GM21423 (cell line): ENCODE measurements at regions not wholly inside any gene's neighbourhood (a gene's known extent, or its start where the extent isn't known, plus 50 kb on each side); places are given as distances from the start of the nearest gene placed in this dataset.

Source experiments
- ATAC-seq: cut with Tn5 transposase; IDR thresholded peaks from one replicate; pipeline ENCODE4 v1.9.1; 2021; ENCODE audit warnings: mild to moderate bottlenecking, moderate library complexity; ENCODE audit not compliant: unreplicated experiment

DNA sequence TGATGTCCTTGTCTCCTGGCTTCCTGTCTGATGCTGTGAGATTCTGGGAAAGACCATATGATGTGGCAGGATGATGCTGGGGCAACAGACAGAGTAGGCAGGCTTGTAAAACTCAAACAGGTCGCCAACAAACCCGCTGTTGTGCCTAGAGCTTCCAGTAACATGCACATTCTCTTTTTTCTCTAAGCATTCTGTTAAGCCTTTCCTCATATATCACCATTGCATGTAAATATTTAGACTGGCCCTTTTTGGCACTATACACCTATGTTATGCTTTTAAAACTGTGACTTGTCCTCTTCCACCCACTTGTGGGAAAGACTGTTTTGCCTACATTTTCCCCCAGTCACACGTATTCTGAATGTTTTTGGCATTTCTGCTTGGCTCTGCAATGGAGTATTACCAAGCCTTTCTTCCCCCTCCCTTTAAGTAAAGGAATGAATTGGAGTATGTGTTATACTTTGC lies 250.4 kb upstream of the TANK start:
- no peak for ATAC-seq

DNA sequence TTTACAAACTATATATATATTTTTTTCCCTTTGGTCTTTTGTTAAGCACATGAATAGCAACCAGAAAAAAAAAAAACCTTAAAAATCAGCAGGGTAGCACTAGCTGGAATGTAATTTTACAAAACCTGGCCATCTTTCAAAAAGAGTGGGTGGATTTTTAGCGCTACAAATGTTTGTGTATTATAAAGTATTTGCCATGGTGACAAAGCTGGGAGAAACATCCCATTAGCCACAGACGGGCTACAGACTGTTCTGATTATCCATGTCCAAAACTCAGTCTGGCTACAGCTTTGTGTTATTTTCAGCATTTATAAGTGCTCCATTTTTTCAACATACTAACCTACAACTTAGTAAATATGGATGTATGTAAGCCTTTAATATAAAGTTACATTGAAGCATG lies 249.5 kb upstream of the TANK start:
- no peak for ATAC-seq

GRCh38 chr2:160911258-160911657 lies 249.0 kb upstream of the TANK start:
- ATAC-seq: no peak

- no peak for ATAC-seq
These were observed 248.0 kb upstream of the TANK start for GRCh38 chr2:160912276-160912675.

- no peak for ATAC-seq
These were observed 246.9 kb upstream of the TANK start for GRCh38 chr2:160913323-160913722.

- ATAC-seq: no peak
These were observed 246.0 kb upstream of the TANK start for GRCh38 chr2:160914217-160914616.

DNA sequence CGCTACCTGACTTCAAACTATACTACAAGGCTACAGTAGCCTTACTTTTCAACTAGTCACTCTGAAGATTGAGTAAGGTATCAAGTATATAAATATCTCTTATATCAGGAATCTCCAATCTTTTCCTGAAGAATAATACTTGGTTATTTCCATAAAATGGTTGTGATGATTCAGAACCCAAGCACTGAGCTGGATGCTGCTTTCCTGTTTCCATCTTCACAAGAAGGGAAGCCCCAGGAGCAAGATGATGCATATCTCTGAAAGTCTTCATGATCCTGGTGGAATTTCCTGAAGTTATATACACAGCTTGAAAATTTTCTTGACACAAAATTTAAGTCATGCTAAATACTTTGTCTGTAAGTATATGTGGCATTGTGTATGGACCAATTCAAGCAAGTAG lies 243.9 kb upstream of the TANK start:
- no peak for ATAC-seq

DNA sequence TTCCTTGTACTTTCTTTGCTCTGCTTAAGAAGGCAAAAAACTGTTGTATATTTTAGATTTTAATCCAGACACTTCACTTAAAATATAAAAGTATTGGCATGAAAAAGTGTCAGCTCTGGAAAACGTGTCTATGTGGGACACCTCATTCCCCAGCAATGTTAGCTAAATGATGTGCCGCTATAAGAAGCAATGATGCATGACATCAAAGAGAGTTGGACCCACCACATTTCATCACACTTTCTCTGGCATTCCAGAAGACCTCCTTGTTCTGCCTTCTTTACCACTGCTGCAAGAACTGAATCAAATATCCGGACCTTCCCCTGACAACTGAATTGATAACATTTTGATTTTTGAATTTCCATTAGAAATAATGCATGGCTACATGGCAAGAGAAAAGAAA lies 242.4 kb upstream of the TANK start:
- ATAC-seq: no peak

GRCh38 chr2:160918258-160918657 lies 242.0 kb upstream of the TANK start:
- ATAC-seq: no peak

- ATAC-seq: no peak
These were observed 241.2 kb upstream of the TANK start for GRCh38 chr2:160918906-160919503.

GRCh38 chr2:160920061-160920460 lies 240.2 kb upstream of the TANK start:
- no peak for ATAC-seq

GRCh38 chr2:160920791-160921303 lies 239.4 kb upstream of the TANK start:
- ATAC-seq: no peak

DNA sequence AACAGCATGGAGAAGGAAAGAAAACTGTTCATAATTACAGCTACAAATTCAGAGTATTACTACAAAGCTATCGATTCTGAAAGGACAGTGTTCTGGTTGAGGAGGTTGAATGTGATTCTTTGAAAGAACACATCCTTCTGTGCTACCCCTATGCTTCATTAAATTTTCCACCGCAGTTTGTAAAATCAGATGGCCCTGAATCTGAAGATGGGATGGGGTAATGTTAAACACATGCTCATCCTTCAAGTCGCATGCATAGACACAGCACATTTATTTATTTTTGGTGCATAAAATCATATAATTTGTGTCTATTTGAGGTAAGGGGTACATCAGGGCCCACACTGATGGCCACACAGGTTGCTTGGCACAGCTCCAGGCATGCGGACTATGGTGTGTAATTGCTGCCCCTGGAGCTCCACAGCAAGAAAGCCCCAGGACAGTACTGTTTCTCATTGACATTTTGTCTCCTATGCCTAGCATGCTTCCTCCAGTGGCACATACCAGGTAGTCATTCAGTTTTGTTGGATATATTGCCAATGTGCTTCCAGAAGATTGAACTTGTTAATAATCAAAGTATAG lies 238.8 kb upstream of the TANK start:
- no peak for ATAC-seq

GRCh38 chr2:160924936-160925353 lies 235.3 kb upstream of the TANK start:
- ATAC-seq: no peak

DNA sequence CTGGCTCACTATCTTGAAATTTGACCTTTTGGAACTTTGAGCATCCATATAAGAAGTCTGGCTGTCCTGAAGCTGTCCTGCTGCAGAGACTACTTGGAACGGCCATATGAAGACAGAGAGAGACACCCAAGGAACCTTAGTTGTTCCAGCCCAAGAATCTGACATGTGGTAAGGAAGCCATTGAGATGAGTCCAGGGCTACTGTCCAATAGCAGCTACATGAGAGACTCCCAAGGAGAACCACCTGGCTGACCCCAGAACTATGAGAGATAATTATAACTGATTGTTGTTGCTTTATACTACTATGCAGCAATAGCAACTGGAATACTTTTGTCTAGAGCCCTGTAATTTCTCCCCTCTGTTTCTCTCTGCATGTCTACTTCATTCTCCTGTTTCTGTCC lies 234.3 kb upstream of the TANK start:
- no peak for ATAC-seq

DNA sequence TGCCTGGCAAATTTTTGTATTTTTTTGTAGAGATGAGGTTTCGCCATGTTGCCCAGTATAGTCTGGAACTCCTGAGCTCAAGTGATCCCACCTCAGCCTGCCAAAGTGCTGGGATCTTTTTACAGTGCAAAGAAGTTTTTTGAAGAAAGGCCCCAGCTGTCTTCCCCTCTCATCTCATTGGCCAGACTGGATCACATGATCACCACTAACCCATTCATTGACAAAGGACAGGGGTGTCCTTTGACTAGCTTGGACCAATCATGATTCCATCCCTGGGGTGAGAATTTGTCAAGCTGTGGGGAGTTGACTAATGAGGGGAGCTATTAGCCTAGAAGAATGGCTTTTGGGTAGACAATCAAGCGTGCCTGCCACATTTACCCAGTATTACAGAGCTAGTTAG lies 232.9 kb upstream of the TANK start:
- ATAC-seq: no peak

GRCh38 chr2:160928854-160929301 lies 231.3 kb upstream of the TANK start:
- ATAC-seq: no peak

DNA sequence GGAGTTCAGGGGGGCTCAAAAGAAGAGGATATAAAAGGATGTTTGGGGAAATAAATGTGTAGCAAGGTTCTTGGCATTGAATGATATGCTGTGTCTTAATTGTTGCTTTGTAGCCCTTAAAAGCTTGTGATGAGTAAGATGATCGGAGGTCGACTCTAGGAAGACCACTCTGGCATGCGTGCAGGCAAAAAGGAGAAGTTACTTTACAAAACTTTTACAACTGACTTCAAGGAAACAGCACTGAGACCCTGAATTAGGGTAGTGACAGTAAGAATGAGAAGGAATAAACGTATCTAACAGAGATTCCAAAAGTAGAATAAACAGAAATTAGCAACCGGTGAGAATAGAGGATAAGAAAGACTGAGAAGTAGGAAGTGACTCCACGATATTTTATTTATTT lies 228.7 kb upstream of the TANK start:
- ATAC-seq: no peak

DNA sequence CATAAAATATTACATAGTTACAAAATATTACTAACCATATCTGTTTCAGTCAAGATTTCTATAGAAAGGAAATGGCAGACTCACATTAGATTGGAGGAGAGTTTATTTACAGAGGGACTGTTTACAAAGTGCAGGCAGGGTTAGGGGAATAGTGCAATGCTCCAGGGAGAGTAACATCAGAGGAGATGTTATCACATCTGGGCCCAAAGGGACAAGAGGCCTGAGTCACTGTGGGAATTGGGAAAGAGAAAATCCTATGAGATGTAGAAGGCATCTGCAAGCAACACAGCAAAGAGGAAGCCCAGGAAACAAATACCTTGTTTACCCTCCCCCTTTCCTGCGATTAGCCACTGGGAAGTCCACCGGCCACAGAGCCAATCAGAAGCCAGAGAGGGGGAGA lies 227.3 kb upstream of the TANK start:
- no peak for ATAC-seq

GRCh38 chr2:160934263-160934662 lies 226.0 kb upstream of the TANK start:
- no peak for ATAC-seq

GRCh38 chr2:160934991-160935390 lies 225.2 kb upstream of the TANK start:
- no peak for ATAC-seq

GRCh38 chr2:160936044-160936806 lies 224.0 kb upstream of the TANK start:
- no peak for ATAC-seq
